ENCODE measurements at regions not wholly inside any gene's neighbourhood (a gene's known extent, or its start where the extent isn't known, plus 50 kb on each side); places are given as distances from the start of the nearest gene placed in this dataset.
"Not testable (repeated sequence)": the region's sequence is repeated elsewhere in the genome, so short reads cannot be mapped to it uniquely, and the experiment has no call there.

DNA sequence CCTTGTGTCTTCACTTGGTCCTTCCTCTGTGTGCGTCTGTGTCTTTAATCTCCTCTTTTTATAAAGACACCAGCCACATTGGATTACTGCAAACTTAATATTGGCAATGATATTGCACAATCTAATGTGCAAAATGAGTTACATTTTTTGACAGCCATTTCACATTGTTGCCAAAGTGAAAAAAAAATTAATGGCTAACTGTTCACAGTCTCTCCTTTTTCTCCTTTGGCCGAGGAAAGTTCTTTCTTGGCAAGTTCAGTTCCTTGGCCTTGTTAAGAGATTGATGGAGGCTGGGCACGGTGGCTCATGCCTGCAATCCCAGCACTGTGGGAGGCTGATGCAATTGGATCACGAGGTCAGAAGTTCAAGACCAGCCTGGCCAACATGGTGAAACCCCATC lies 62.2 kb upstream of the ZNF280D start:
- ATAC-seq, result no peak
- Mint-ChIP-seq H3K9me3 (peaks cover 11 to 15% of the 10 kb centered on the region in 2 donors), H3K4me3 (no peak overlapping the region), H3K27ac (no peak overlapping the region), H3K27me3 (no peaks in the 10 kb centered on the region), H3K4me1 (no peaks in the 10 kb centered on the region)
- DNase-seq, result no peak

DNA sequence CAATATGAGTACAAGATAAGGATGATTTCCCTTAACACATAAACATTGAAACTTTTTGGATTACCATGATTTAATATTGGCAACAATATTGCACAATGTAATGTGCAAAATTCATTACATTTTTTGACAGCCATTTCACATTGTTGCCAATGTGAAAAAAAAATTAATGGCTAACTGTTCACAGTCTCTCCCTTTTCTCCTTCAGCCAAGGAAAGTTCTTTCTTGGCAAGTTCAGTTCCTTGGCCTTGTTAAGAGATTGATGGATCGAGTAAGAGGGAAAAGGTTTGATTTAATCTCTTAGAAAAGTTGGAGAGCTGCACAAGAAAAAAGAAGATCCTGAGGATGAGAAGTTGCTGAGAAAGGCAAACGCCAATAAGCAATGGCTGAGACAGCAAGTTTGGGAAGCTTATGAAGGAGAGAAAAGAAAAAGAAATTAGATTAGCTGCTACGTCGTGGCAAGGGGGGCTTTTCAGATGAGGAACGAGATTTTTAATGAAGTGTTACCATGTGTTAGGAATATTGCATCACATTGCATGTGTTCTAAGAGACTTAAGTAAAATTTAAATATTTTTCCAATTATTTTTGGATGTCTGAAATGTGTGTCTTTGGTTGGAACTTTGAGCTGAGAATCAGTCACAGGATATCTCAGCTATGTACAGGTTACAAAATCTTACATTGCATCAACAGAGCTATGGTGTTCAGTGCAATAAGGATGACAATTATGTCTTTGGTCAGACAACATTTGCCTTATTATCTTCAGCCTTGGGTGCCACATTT lies 61.4 kb upstream of the ZNF280D start:
- Mint-ChIP-seq H3K4me1 (no peaks in the 10 kb centered on the region), H3K27me3 (no peaks in the 10 kb centered on the region), H3K4me3 (no peak overlapping the region), H3K27ac (no peak overlapping the region), H3K9me3 (peaks cover 11 to 15% of the 10 kb centered on the region in 2 donors)
- DNase-seq (no peak), ATAC-seq (no peak)

DNA sequence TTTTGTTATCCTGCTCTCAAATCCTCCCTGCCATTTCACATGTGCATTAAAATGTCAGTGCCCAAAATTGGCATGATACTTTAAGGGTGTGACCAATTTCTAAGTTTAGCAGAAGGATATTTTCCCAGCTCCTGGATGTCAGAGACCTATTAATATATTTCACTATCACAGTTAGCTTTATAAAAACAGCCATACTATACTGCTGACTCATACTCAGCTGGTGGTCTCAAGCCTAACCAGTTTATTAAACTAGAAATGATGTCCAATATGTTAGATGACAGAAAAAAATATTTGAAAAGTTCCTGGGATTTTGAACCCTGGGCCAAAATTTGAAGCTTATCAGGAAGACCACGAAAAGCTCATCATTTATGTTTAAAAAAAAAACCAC lies 60.9 kb upstream of the ZNF280D start:
- peaks cover 11 to 15% of the 10 kb centered on the region in 2 donors for H3K9me3 Mint-ChIP-seq
- H3K27me3 Mint-ChIP-seq, result no peaks in the 10 kb centered on the region
- no peak for DNase-seq
- no peak overlapping the region for H3K4me3 Mint-ChIP-seq
- H3K4me1 Mint-ChIP-seq, result no peaks in the 10 kb centered on the region
- H3K27ac Mint-ChIP-seq, result no peak overlapping the region
- ATAC-seq, result no peak

DNA sequence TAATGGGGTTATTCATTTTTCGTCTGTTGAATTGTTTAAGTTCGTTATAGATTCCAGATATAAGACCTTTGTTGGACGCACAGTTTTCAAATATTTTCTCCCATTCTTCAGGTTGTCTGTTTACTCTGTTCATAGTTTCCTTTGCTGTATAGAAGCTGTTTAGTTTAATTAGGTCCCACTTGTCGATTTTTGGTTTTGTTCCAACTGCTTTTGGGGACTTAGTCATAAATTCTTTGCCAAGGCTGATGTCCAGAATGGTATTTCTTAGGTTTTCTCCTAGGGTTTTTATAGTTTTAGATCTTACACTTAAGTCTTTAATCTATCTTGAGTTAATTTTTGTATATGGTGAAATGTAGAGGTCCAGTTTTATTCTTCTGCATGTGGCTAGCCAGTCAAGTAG lies 58.9 kb upstream of the ZNF280D start:
- Mint-ChIP-seq H3K4me1 (peaks cover 9% of the 10 kb centered on the region), H3K27ac (no peak overlapping the region), H3K27me3 (no peaks in the 10 kb centered on the region), H3K9me3 (peaks cover 11 to 15% of the 10 kb centered on the region in 2 donors), H3K4me3 (no peak overlapping the region)
- ATAC-seq (no peak), DNase-seq (no peak)

DNA sequence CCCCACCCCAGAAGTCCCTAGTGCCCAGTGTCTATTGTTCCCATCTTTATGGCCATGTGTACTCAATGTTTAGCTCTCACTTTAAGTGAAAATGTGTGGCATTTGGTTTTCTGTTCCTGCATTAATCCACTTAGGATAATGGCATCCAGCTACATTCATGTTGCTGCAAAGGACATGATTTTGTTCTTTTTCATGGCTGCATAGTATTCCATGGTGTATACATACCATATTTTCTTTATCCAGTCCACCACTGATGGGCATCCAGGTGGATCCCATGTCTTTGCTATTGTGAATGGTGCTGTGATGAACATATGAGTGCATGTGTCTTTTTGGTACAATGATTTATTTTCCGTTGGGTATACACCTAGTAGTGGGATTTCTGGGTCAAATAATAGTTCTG lies 58.2 kb upstream of the ZNF280D start:
- H3K27me3 Mint-ChIP-seq, H3K4me3 Mint-ChIP-seq, H3K27ac Mint-ChIP-seq, DNase-seq, ATAC-seq: not testable (repeated sequence)
- peaks cover 15% of the 10 kb centered on the region for H3K4me1 Mint-ChIP-seq
- H3K9me3 Mint-ChIP-seq, result peaks cover 15% of the 10 kb centered on the region in 2 donors

DNA sequence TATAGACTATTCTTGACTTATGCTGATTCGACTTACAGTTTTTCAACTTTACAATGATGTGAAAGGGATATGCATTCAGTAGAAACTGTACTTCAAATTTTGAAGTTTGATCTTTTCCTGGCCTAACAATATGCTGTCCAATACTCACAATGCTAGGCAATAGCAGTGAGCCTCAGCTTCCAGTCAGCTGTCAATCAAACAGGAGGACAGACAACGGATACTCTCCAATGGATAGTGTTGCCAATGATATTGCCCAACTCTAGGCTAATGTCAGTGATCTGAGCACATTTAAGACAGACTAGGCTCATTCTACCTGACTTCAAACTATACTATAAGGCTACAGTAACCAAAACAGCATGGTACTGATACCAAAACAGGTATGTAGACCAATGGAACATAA lies 55.0 kb upstream of the ZNF280D start:
- no peak overlapping the region for H3K4me3 Mint-ChIP-seq
- ATAC-seq (no peak), DNase-seq (no peak)
- H3K27ac Mint-ChIP-seq, result no peak overlapping the region
- peaks cover 14 to 18% of the 10 kb centered on the region in 2 donors for H3K9me3 Mint-ChIP-seq
- H3K4me1 Mint-ChIP-seq, result peaks cover 17% of the 10 kb centered on the region
- H3K27me3 Mint-ChIP-seq, result no peaks in the 10 kb centered on the region

DNA sequence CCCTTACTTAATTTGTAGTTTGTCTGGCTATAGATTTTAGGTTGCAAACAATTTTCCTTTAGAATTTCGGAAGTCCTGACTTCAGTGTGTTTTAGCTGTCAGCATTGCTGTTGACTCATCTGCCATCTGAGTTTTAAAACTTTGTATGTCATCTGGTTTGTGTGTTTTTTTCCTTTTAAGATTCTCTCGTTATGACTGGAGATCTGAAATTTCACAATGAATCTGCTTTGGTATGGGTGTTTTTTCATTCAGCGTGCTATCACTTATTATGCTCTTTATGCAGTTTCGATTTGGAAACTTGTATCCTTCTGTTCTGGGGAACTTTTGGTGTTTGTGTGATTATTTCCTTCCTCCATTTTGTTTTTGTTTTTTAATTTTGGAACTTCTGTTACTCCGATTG lies 53.7 kb upstream of the ZNF280D start:
- Mint-ChIP-seq H3K4me1 (peaks cover 17% of the 10 kb centered on the region), H3K9me3 (peaks cover 0 to 15% of the 10 kb centered on the region in 2 donors), H3K27me3 (no peaks in the 10 kb centered on the region), H3K27ac (peak overlapping the region in 1 of 2 donors; percentile 47), H3K4me3 (peak overlapping the region in 1 of 2 donors; percentile 0)
- DNase-seq (no peak), ATAC-seq (peak; percentile 86)

DNA sequence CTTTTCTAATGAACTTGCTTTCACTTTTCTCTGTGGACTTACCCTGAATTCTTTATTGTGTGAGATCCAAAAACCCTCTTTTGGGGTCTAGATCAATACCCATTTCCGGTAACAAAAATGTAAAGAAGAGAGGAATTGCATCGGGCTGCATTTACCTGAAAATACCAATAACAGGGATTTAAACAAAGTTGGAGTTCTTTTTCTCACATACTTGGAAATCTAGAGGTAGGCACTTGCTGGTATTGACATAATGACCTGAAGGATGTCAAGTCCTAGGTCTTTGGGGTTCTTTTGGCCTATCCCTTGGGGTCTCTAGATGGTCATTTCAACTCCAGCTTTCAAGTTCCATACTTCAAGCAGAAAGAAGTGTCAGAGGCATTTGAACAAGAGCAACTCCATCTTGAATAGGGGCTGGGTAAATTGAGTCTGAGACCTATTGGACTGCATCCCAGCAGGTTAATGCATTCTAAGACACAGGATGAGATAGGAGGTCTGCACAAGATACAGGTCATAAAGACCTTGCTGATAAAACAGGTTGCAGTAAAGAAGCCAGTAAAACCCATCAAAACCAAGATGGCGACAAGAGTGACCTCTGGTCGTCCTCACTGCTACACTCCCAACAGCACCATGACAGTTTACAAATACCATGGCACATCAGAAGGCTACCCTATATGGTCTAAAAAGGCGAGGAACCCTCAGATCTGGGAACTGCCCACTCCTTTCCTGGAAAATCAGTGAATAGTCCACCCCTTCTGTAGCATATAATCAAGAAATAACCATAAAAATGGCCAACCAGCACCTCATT lies 50.8 kb upstream of the ZNF280D start:
- Mint-ChIP-seq H3K9me3 (peaks cover 9 to 24% of the 10 kb centered on the region in 2 donors), H3K27ac (no peak overlapping the region), H3K4me3 (no peak overlapping the region), H3K27me3 (no peaks in the 10 kb centered on the region), H3K4me1 (peaks cover 32% of the 10 kb centered on the region)
- DNase-seq (no peak), ATAC-seq (no peak)

DNA sequence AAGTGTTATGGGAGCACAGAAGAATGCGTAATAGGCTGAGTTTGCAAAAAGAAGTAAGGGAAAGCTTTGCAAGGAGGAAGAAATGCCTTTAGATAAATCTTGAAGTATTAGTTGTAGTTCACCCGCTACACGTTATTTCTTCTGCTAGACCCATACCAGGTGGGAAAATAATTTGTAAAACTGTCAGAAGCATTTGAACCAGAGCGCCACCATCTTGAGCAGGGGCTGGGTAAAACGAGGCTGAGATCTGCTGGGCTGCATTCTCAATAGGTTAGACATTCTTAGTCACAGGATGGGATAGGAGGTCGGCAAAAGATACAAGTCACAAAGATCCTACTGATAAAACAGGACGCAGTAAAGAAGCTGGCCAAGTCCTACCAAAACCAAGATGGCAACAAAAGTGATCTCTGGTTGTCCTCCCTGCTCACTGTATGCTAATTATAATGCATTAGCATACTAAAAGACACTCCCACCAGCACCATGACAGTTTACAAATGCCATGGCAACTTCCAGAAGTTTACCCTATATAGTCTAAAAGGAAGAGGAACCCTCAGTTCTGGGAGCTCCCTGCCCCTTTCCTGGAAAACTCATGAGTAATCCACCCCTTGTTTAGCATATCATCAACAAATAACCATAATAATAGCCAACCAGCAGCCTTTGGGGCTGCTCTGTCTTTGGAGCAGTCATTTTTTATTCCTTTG lies 50.0 kb upstream of the ZNF280D start:
- peaks cover under 1% of the 10 kb centered on the region for H3K27me3 Mint-ChIP-seq
- H3K4me1 Mint-ChIP-seq, result peaks cover 32% of the 10 kb centered on the region
- no peak overlapping the region for H3K4me3 Mint-ChIP-seq
- H3K9me3 Mint-ChIP-seq, result peaks cover 9 to 24% of the 10 kb centered on the region in 2 donors
- DNase-seq (no peak), ATAC-seq (no peak)
- no peak overlapping the region for H3K27ac Mint-ChIP-seq
